DND-41 (cell line): ENCODE measurements at regions not wholly inside any gene's neighbourhood (a gene's known extent, or its start where the extent isn't known, plus 50 kb on each side); places are given as distances from the start of the nearest gene placed in this dataset.

Source experiments
- ATAC-seq: fragments of 200-7000 bp; cut with Tn5 transposase; 3 replicates; pipeline ENCODE4 v1.9.1; 2021; ENCODE audit warnings: low read depth; ENCODE audit not compliant: insufficient read depth
- DNase-seq: peaks from one replicate; pipeline ENCODE4 v3.0.0-alpha.2; 2020
- H2AFZ ChIP-seq: 2 replicates; pipeline ENCODE4 v1.6.0; 2012; ENCODE audit warnings: low read depth, low read length
- H3K27ac ChIP-seq: 2 replicates; pipeline ENCODE4 v1.5.1; 2012; ENCODE audit warnings: low read length, inconsistent platforms
- H3K27me3 ChIP-seq: fragments of 200-600 bp; sonication (generic); 2 replicates; pipeline ENCODE4 v1.6.0; 2012; ENCODE audit warnings: low read length, mild to moderate bottlenecking, inconsistent platforms; ENCODE audit not compliant: insufficient read depth, poor library complexity
- H3K36me3 ChIP-seq: 2 replicates; pipeline ENCODE4 v1.5.1; 2012; ENCODE audit warnings: low read length, inconsistent platforms; ENCODE audit not compliant: insufficient read depth
- H3K4me1 ChIP-seq: 2 replicates; pipeline ENCODE4 v1.5.1; 2012; ENCODE audit warnings: mild to moderate bottlenecking, low read length; ENCODE audit not compliant: insufficient read depth
- H3K4me2 ChIP-seq: 2 replicates; pipeline ENCODE4 v1.6.0; 2012; ENCODE audit warnings: mild to moderate bottlenecking, moderate library complexity, low read length, inconsistent platforms; ENCODE audit not compliant: insufficient read depth
- H3K4me3 ChIP-seq, 2 experiments: fragments of 200-600 bp in 1 of 2; shearing (Covaris generic) in 1 of 2; 2 replicates each; pipeline ENCODE4 v1.5.1; 2012 to 2016; ENCODE audit warnings: inconsistent platforms in 2 of 2, low read length in 2 of 2, mild to moderate bottlenecking in 2 of 2, low read depth in 1 of 2, moderate library complexity in 1 of 2
- H3K79me2 ChIP-seq: 2 replicates; pipeline ENCODE4 v1.6.0; 2012; ENCODE audit warnings: low read length, inconsistent platforms; ENCODE audit not compliant: insufficient read depth
- H3K9ac ChIP-seq: 2 replicates; pipeline ENCODE4 v1.6.0; 2012; ENCODE audit warnings: low read depth, mild to moderate bottlenecking, inconsistent platforms, low read length, moderate library complexity
- H3K9me3 ChIP-seq: 2 replicates; pipeline ENCODE4 v1.5.1; 2012; ENCODE audit warnings: low read length, moderate library complexity, mild to moderate bottlenecking, inconsistent platforms; ENCODE audit not compliant: insufficient read depth, severe bottlenecking
- H4K20me1 ChIP-seq: 2 replicates; pipeline ENCODE4 v1.6.0; 2012; ENCODE audit warnings: low read length; ENCODE audit not compliant: insufficient read depth
- CTCF ChIP-seq: IDR thresholded peaks from 2 replicates; pipeline ENCODE4 v1.5.1; 2012; ENCODE audit warnings: borderline replicate concordance, low read length, moderate library complexity, mild to moderate bottlenecking; ENCODE audit not compliant: poor library complexity, severe bottlenecking; ENCODE audit errors: extremely low read depth
- EZH2 ChIP-seq: IDR thresholded peaks from 3 replicates; pipeline ENCODE4 v1.6.1; 2012; ENCODE audit warnings: borderline replicate concordance, low read depth, mild to moderate bottlenecking, moderate library complexity, low read length, inconsistent platforms; ENCODE audit not compliant: severe bottlenecking

- DNase-seq (no peak), ATAC-seq (no peak)
- H3K27me3 ChIP-seq, result peaks cover 16% of the 10 kb centered on the region
- H2AFZ ChIP-seq, result no peak overlapping the region
- no peaks in the 10 kb centered on the region for H3K79me2 ChIP-seq
- no peaks in the 10 kb centered on the region for H3K9me3 ChIP-seq
- H3K36me3 ChIP-seq, result no peaks in the 10 kb centered on the region
- H4K20me1 ChIP-seq, result no peaks in the 10 kb centered on the region
- no peak overlapping the region for H3K4me2 ChIP-seq
- H3K4me3 ChIP-seq, result no peak overlapping the region
- TF ChIP-seq CTCF, result no peak
- no peak overlapping the region for H3K27ac ChIP-seq
- H3K9ac ChIP-seq, result no peak overlapping the region
- H3K4me1 ChIP-seq, result no peaks in the 10 kb centered on the region
Observed at GRCh38 chr2:177044671-177045070, 167.9 kb upstream of the HNRNPA3 start.

GRCh38 chr2:177048981-177049380 is 163.6 kb upstream of the HNRNPA3 start:
- H3K4me3 ChIP-seq, result no peak overlapping the region
- TF ChIP-seq EZH2 (no peak), CTCF (no peak)
- no peak for ATAC-seq
- no peaks in the 10 kb centered on the region for H3K36me3 ChIP-seq
- DNase-seq, result no peak
- no peak overlapping the region for H3K27ac ChIP-seq
- no peak overlapping the region for H3K9ac ChIP-seq
- H4K20me1 ChIP-seq, result no peaks in the 10 kb centered on the region
- H2AFZ ChIP-seq, result no peak overlapping the region
- H3K79me2 ChIP-seq, result no peaks in the 10 kb centered on the region
- no peaks in the 10 kb centered on the region for H3K9me3 ChIP-seq
- H3K4me2 ChIP-seq, result no peak overlapping the region
- H3K27me3 ChIP-seq, result peaks cover 14% of the 10 kb centered on the region
- no peaks in the 10 kb centered on the region for H3K4me1 ChIP-seq

DNA sequence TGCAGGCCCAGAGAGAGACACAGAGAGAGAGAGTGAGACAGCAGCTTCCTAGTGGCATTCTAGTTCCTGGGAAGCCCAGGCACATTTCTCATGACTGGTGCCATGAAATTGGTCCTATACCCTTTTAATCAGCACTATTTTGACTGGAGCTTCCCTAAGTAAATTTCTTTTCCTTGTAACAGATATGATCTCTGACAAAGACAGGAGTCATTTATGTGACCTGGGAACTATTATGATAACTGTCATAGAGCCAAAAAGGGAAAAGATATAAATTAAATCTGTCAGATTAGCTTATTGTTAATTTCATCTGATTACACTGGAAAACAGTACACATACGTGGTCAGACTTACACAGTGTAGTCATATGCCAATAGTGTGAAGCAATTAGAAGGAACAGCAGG is 161.3 kb upstream of the HNRNPA3 start:
- H3K9ac ChIP-seq, result no peak overlapping the region
- no peaks in the 10 kb centered on the region for H3K36me3 ChIP-seq
- no peak overlapping the region for H2AFZ ChIP-seq
- no peak overlapping the region for H3K4me2 ChIP-seq
- no peaks in the 10 kb centered on the region for H4K20me1 ChIP-seq
- TF ChIP-seq CTCF (no peak), EZH2 (no peak)
- ATAC-seq, result no peak
- no peaks in the 10 kb centered on the region for H3K4me1 ChIP-seq
- H3K27ac ChIP-seq, result no peak overlapping the region
- H3K79me2 ChIP-seq, result no peaks in the 10 kb centered on the region
- no peak for DNase-seq
- peaks cover 11% of the 10 kb centered on the region for H3K27me3 ChIP-seq
- H3K4me3 ChIP-seq, result no peak overlapping the region
- no peaks in the 10 kb centered on the region for H3K9me3 ChIP-seq

DNA sequence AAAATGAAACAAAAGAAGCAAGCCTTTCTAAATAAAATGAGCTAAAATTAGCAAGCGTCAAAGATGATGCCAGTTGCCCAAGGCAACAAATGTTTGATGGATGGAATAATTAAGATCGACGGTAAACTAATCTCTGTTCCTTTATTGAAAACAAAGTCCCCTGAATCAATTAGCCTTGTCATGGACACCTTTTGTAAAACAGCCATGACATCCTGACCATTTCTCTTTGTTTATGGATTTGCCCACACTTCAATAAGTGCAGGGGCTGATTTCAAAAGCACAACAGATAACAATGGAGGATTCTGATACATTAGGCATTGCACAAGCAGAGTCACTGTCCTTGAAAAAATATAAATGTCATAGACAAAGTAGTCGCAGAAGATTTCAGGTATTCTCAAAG is 160.1 kb upstream of the HNRNPA3 start:
- Histone ChIP-seq H3K9me3 (no peaks in the 10 kb centered on the region), H3K27me3 (peaks cover 11% of the 10 kb centered on the region), H3K27ac (no peak overlapping the region), H3K4me2 (no peak overlapping the region), H3K79me2 (no peaks in the 10 kb centered on the region), H2AFZ (no peak overlapping the region), H4K20me1 (no peaks in the 10 kb centered on the region), H3K4me1 (no peaks in the 10 kb centered on the region), H3K36me3 (no peaks in the 10 kb centered on the region), H3K9ac (no peak overlapping the region), H3K4me3 (no peak overlapping the region)
- no peak for TF ChIP-seq CTCF
- TF ChIP-seq EZH2, result no peak
- no peak for ATAC-seq
- no peak for DNase-seq
